Endodermal cell (in vitro differentiated cells): ENCODE measurements at regions not wholly inside any gene's neighbourhood (a gene's known extent, or its start where the extent isn't known, plus 50 kb on each side); places are given as distances from the start of the nearest gene placed in this dataset. TPM values are rescaled to one million over a fixed set of nuclear protein-coding genes. Genes with fewer than 3 reads are reported as not detected.

Experiments
- DNase-seq: peaks from one replicate; pipeline ENCODE4 v3.0.0-alpha.2; 2017
- H3K27ac ChIP-seq: 2 replicates; pipeline ENCODE4 v1.5.1; 2013; ENCODE audit warnings: mild to moderate bottlenecking, low read depth, low read length, moderate library complexity
- H3K27me3 ChIP-seq: 2 replicates; pipeline ENCODE4 v1.6.1; 2013; ENCODE audit warnings: mild to moderate bottlenecking, low read length, moderate library complexity; ENCODE audit not compliant: insufficient read depth, control insufficient read depth, poor library complexity, severe bottlenecking
- H3K36me3 ChIP-seq: 2 replicates; pipeline ENCODE4 v1.7.0; 2013; ENCODE audit warnings: mild to moderate bottlenecking, low read length, moderate library complexity; ENCODE audit not compliant: control insufficient read depth, insufficient read depth
- H3K4me1 ChIP-seq: one replicate; pipeline ENCODE4 v1.7.0; 2013; ENCODE audit warnings: low read length; ENCODE audit not compliant: control insufficient read depth, insufficient read depth
- H3K4me3 ChIP-seq: 2 replicates; pipeline ENCODE4 v1.5.1; 2013; ENCODE audit warnings: mild to moderate bottlenecking, low read length, moderate library complexity
- H3K9ac ChIP-seq: 2 replicates; pipeline ENCODE4 v1.6.1; 2013; ENCODE audit warnings: mild to moderate bottlenecking, low read length, moderate library complexity; ENCODE audit not compliant: poor library complexity, severe bottlenecking; ENCODE audit errors: extremely low read depth
- H3K9me3 ChIP-seq: 2 replicates; pipeline ENCODE4 v1.6.1; 2013; ENCODE audit warnings: mild to moderate bottlenecking, low read length, moderate library complexity; ENCODE audit not compliant: control insufficient read depth
- H3K27ac Mint-ChIP-seq: 2 replicates; pipeline ENCODE4 v1.8.0; 2020; ENCODE audit warnings: mixed read lengths
- H3K27me3 Mint-ChIP-seq: 2 replicates; pipeline ENCODE4 v1.8.0; 2021; ENCODE audit warnings: mild to moderate bottlenecking, mixed read lengths; ENCODE audit not compliant: insufficient read depth
- H3K36me3 Mint-ChIP-seq: 2 replicates; pipeline ENCODE4 v1.8.0; 2020; ENCODE audit warnings: low read depth, mixed read lengths
- H3K4me1 Mint-ChIP-seq: 2 replicates; pipeline ENCODE4 v1.8.0; 2020; ENCODE audit warnings: mixed read lengths
- H3K4me3 Mint-ChIP-seq: 2 replicates; pipeline ENCODE4 v1.8.0; 2020; ENCODE audit warnings: mild to moderate bottlenecking, moderate library complexity, mixed read lengths
- H3K9me3 Mint-ChIP-seq: 2 replicates; pipeline ENCODE4 v1.8.0; 2020; ENCODE audit warnings: mild to moderate bottlenecking, mixed read lengths
- WGBS, 2 experiments: methylation state at CpG; one replicate each; pipeline versions ENCODE4 v1.1.5 to v1.1.7; 2013; ENCODE audit warnings: missing lambda C conversion rate in 2 of 2, mixed read lengths in 1 of 2; ENCODE audit not compliant: insufficient coverage in 1 of 2, insufficient read length in 1 of 2; 5-methylcytosine and 5-hydroxymethylcytosine counted together
- microRNA-seq: library from miRNA; unstranded; fragments of <30 nt; microRNA quantifications from one replicate; pipeline ENCODE4 v1.2.0, GENCODE V29; 2020; ENCODE audit warnings: borderline microRNAs expressed
- TF ChIP-seq, protein P1 (sequence below): fragments of 200-600 bp; sonication (generic); conservative IDR thresholded peaks from 2 replicates; pipeline ENCODE4 v1.5.0; 2021; ENCODE audit warnings: antibody characterized with exemption, mild to moderate bottlenecking

DNA sequence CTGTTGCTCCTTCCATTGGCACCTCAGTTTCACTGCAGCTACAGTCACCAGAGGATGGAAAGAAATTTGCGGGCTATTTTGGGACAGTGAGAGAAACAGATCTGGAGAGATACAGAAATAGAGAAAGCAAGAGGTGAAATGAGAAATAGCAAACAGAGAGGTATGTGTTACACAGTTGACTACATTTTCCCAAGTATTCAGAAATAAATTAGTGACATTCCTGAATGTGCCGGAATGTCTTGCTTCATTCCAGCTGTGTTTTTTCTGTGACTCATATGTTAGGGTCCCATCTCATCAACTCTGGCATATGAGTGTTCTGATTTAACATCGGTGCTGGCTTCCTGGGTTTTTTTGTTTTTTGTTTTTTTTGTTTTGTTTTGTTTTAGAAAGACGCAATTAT, 63.8 kb upstream of the ZNF462 start:
- TF ChIP-seq, protein P1, sequence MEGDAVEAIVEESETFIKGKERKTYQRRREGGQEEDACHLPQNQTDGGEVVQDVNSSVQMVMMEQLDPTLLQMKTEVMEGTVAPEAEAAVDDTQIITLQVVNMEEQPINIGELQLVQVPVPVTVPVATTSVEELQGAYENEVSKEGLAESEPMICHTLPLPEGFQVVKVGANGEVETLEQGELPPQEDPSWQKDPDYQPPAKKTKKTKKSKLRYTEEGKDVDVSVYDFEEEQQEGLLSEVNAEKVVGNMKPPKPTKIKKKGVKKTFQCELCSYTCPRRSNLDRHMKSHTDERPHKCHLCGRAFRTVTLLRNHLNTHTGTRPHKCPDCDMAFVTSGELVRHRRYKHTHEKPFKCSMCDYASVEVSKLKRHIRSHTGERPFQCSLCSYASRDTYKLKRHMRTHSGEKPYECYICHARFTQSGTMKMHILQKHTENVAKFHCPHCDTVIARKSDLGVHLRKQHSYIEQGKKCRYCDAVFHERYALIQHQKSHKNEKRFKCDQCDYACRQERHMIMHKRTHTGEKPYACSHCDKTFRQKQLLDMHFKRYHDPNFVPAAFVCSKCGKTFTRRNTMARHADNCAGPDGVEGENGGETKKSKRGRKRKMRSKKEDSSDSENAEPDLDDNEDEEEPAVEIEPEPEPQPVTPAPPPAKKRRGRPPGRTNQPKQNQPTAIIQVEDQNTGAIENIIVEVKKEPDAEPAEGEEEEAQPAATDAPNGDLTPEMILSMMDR, result no peak
- H3K4me3 Mint-ChIP-seq, result no peak overlapping the region
- Histone ChIP-seq H3K36me3 (no peaks in the 10 kb centered on the region), H3K4me3 (no peak overlapping the region), H3K9me3 (no peaks in the 10 kb centered on the region), H3K27ac (peak overlapping the region; percentile 49), H3K4me1 (no peaks in the 10 kb centered on the region), H3K9ac (no peak overlapping the region), H3K27me3 (no peaks in the 10 kb centered on the region)
- H3K4me1 Mint-ChIP-seq, result peaks cover 11% of the 10 kb centered on the region
- no peaks in the 10 kb centered on the region for H3K9me3 Mint-ChIP-seq
- H3K27me3 Mint-ChIP-seq, result peaks cover 11% of the 10 kb centered on the region
- WGBS, 2 experiments, result 80 to 87% methylated on average over 1 to 3 of the region's 4 CpGs
- no peak overlapping the region for H3K27ac Mint-ChIP-seq
- no peaks in the 10 kb centered on the region for H3K36me3 Mint-ChIP-seq
- DNase-seq, result no peak

GRCh38 chr9:106800701-106801270, 62.2 kb upstream of the ZNF462 start:
- TF ChIP-seq, protein P1, result no peak
- Histone ChIP-seq H3K36me3 (no peaks in the 10 kb centered on the region), H3K4me1 (no peaks in the 10 kb centered on the region), H3K9ac (no peak overlapping the region), H3K4me3 (no peak overlapping the region), H3K27ac (no peak overlapping the region), H3K9me3 (no peaks in the 10 kb centered on the region), H3K27me3 (no peaks in the 10 kb centered on the region)
- DNase-seq, result no peak
- no peaks in the 10 kb centered on the region for H3K9me3 Mint-ChIP-seq
- H3K27me3 Mint-ChIP-seq, result peaks cover 5% of the 10 kb centered on the region
- H3K4me3 Mint-ChIP-seq, result no peak overlapping the region
- no peaks in the 10 kb centered on the region for H3K36me3 Mint-ChIP-seq
- no peak overlapping the region for H3K27ac Mint-ChIP-seq
- peaks cover 11% of the 10 kb centered on the region for H3K4me1 Mint-ChIP-seq
- 86 to 88% methylated on average over 2 to 6 of the region's 6 CpGs for WGBS, 2 experiments

- Mint-ChIP-seq H3K9me3 (no peaks in the 10 kb centered on the region), H3K27ac (no peak overlapping the region), H3K4me3 (no peak overlapping the region), H3K4me1 (peaks cover 11% of the 10 kb centered on the region), H3K27me3 (peaks cover 5% of the 10 kb centered on the region), H3K36me3 (no peaks in the 10 kb centered on the region)
- Histone ChIP-seq H3K4me3 (no peak overlapping the region), H3K9ac (no peak overlapping the region), H3K27ac (no peak overlapping the region), H3K36me3 (no peaks in the 10 kb centered on the region), H3K27me3 (no peaks in the 10 kb centered on the region), H3K9me3 (no peaks in the 10 kb centered on the region), H3K4me1 (no peaks in the 10 kb centered on the region)
- TF ChIP-seq, protein P1, result no peak
- no peak for DNase-seq
- 89 to 100% methylated on average over 2 of the region's 2 CpGs for WGBS, 2 experiments
Measured at GRCh38 chr9:106801816-106802215, 61.1 kb upstream of the ZNF462 start.

Small RNA genes in the stretch of these regions (microRNA-seq; reads per million reads assigned to microRNA genes)
- gene MIR8081, result not detected
